Keratinocyte (primary cell): ENCODE measurements at regions not wholly inside any gene's neighbourhood (a gene's known extent, or its start where the extent isn't known, plus 50 kb on each side); places are given as distances from the start of the nearest gene placed in this dataset.

Experiments
- DNase-seq: peaks from one replicate; pipeline ENCODE4 v3.0.0-alpha.2; 2011; ENCODE audit warnings: low read depth, missing footprints, low spot score
- FAIRE-seq: peaks from 2 replicates; lab custom pipeline; 2011; peaks lifted over from hg19 to GRCh38; lab: Jason Lieb, UNC
- H2AFZ ChIP-seq: 2 replicates; pipeline ENCODE4 v1.6.0; 2012; ENCODE audit warnings: low read length, control low read depth, inconsistent platforms; ENCODE audit not compliant: control insufficient read depth
- H3K27ac ChIP-seq: 2 replicates; pipeline ENCODE4 v1.5.1; 2011; ENCODE audit warnings: low read length; ENCODE audit not compliant: control insufficient read depth, insufficient read depth
- H3K27me3 ChIP-seq: 3 replicates; pipeline ENCODE4 v1.6.0; 2011; ENCODE audit warnings: low read length; ENCODE audit not compliant: control insufficient read depth, insufficient read depth; ENCODE audit errors: extremely low read depth
- H3K36me3 ChIP-seq, 2 experiments: 2 replicates in 1 of 2; 3 replicates in 1 of 2; pipeline ENCODE4 v1.5.1; 2011; ENCODE audit warnings: low read length in 2 of 2, mild to moderate bottlenecking in 1 of 2; ENCODE audit not compliant: control insufficient read depth in 2 of 2, insufficient read depth in 2 of 2; ENCODE audit errors: extremely low read depth in 1 of 2
- H3K4me1 ChIP-seq: 3 replicates; pipeline ENCODE4 v1.5.1; 2011; ENCODE audit warnings: low read length; ENCODE audit not compliant: control insufficient read depth, insufficient read depth; ENCODE audit errors: extremely low read depth
- H3K4me2 ChIP-seq: 3 replicates; pipeline ENCODE4 v1.6.0; 2011; ENCODE audit warnings: low read depth, low read length; ENCODE audit not compliant: control insufficient read depth, insufficient read depth; ENCODE audit errors: extremely low read depth
- H3K4me3 ChIP-seq, 3 experiments: fragments of 200-600 bp in 1 of 3; sonication (generic) in 1 of 3; 2 replicates in 2 of 3; 3 replicates in 1 of 3; pipeline ENCODE4 v1.5.1; 2011 to 2016; ENCODE audit warnings: low read length in 3 of 3, mild to moderate bottlenecking in 3 of 3, control low read depth in 2 of 3, inconsistent platforms in 1 of 3, low read depth in 1 of 3, mixed read lengths in 1 of 3, mixed run types in 1 of 3, moderate library complexity in 1 of 3; ENCODE audit not compliant: control insufficient read depth in 2 of 3, insufficient read depth in 2 of 3; ENCODE audit errors: extremely low read depth in 1 of 3
- H3K79me2 ChIP-seq: 2 replicates; pipeline ENCODE4 v1.6.0; 2012; ENCODE audit warnings: low read length; ENCODE audit not compliant: control insufficient read depth, insufficient read depth
- H3K9ac ChIP-seq: 3 replicates; pipeline ENCODE4 v1.6.0; 2011; ENCODE audit warnings: low read length; ENCODE audit not compliant: control insufficient read depth, insufficient read depth; ENCODE audit errors: extremely low read depth
- H3K9me1 ChIP-seq: 3 replicates; pipeline ENCODE4 v1.6.0; 2011; ENCODE audit warnings: low read length; ENCODE audit not compliant: control insufficient read depth, insufficient read depth; ENCODE audit errors: extremely low read depth
- H3K9me3 ChIP-seq: 2 replicates; pipeline ENCODE4 v1.5.1; 2012; ENCODE audit warnings: low read depth, low read length; ENCODE audit not compliant: control insufficient read depth
- H4K20me1 ChIP-seq: 3 replicates; pipeline ENCODE4 v1.6.0; 2011; ENCODE audit warnings: low read length; ENCODE audit not compliant: control insufficient read depth, insufficient read depth; ENCODE audit errors: extremely low read depth
- EZH2 ChIP-seq: IDR thresholded peaks from one replicate; pipeline ENCODE4 v1.6.1; 2012; ENCODE audit warnings: inconsistent platforms, mild to moderate bottlenecking, low read length, moderate library complexity
- dilution Hi-C: fragments of 300-500 bp; cut with MboI; formaldehyde crosslinking; loops from one replicate; pipeline ENCODE4 v1.7.0; 2020; ENCODE audit warnings: low sequenced_read_pairs; ENCODE audit not compliant: extremely low pct_ligation_motif_present
- TF ChIP-seq, protein P1 (sequence below), 3 experiments: IDR thresholded peaks in 1 of 3; conservative IDR thresholded peaks in 1 of 3; optimal IDR thresholded peaks in 1 of 3; 2 replicates in 2 of 3; 3 replicates in 1 of 3; pipeline versions ENCODE3 to v1.5.1; 2011; ENCODE audit warnings: low read length in 3 of 3, mild to moderate bottlenecking in 3 of 3, moderate library complexity in 2 of 3, control low read depth in 1 of 3, inconsistent platforms in 1 of 3; ENCODE audit not compliant: insufficient read depth in 2 of 3; ENCODE audit errors: extremely low read depth in 1 of 3

DNA sequence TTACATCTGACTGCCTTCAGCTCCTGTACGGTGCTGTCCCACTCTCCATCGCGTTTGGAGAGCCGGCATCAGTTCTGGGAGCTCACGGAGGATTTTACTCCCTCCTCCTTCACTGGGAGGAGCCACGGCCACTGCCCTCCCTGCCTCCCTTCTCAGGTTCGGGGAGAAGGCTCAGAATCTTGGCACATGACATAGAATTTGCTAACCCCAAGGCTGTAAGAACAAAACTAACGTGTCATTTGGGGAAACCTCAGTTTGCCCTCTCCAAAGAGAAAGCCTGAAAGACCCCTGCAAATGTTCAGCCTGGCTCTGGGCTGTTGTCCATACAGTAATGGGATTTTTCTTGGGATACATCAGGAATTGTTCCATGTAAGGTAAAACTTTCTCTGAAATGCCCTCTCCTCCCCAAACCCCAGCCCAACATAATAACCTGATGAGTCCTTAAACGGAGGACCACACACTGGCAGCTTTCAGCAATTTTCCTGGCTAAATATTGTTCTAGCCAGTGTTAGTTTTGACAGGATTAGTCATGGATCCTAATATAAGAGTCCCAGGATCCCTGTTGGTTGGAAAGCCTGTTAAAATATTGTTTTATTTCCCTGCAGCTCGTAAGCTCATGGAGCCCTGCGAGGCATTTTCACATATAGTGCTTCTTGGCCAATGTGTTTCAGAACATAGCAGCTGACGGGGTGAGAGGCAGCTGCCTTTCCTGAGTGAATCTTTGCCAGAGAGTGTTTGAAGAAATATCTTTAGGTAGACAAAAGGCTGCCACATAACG is 98.8 kb downstream of the RHOU start:
- no peak for DNase-seq

DNA sequence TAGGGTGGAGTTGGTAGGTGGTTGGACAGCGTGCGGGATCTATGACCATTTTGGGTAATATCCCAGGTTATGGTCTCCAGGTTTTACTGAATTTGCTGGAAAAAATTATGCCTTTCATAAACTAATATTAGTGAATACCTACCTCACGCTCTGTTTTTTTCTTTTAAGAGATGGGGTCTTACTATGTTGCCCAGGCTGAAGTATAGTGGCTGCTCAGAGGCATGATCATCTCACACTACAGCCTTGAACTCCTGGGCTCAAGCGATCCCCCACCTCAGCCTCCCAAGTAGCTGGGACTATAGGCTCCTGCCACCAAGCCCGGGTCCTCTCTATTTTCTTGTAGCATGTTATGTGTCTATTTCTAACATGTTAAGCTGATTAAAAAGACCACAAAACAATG is 100.2 kb downstream of the RHOU start:
- Histone ChIP-seq H3K27ac (no peak overlapping the region), H3K4me3 (no peak overlapping the region), H3K9me3 (no peaks in the 10 kb centered on the region), H3K79me2 (no peaks in the 10 kb centered on the region), H3K4me2 (no peak overlapping the region), H2AFZ (no peak overlapping the region), H3K4me1 (peaks cover 21% of the 10 kb centered on the region), H3K36me3 (no peaks in the 10 kb centered on the region), H4K20me1 (no peaks in the 10 kb centered on the region), H3K9ac (no peak overlapping the region), H3K27me3 (peaks cover 17% of the 10 kb centered on the region), H3K9me1 (no peaks in the 10 kb centered on the region)
- no peak for TF ChIP-seq EZH2
- TF ChIP-seq, protein P1, sequence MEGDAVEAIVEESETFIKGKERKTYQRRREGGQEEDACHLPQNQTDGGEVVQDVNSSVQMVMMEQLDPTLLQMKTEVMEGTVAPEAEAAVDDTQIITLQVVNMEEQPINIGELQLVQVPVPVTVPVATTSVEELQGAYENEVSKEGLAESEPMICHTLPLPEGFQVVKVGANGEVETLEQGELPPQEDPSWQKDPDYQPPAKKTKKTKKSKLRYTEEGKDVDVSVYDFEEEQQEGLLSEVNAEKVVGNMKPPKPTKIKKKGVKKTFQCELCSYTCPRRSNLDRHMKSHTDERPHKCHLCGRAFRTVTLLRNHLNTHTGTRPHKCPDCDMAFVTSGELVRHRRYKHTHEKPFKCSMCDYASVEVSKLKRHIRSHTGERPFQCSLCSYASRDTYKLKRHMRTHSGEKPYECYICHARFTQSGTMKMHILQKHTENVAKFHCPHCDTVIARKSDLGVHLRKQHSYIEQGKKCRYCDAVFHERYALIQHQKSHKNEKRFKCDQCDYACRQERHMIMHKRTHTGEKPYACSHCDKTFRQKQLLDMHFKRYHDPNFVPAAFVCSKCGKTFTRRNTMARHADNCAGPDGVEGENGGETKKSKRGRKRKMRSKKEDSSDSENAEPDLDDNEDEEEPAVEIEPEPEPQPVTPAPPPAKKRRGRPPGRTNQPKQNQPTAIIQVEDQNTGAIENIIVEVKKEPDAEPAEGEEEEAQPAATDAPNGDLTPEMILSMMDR (optimal IDR thresholded peaks at IDR 0.05 in 1 of 3, IDR thresholded peaks at IDR 0.05 in 1 of 3, conservative IDR thresholded peaks at IDR 0.05 in 1 of 3; ENCODE audit: extremely low read depth in 1 of 3, insufficient read depth in 2 of 3, low read length in 3 of 3), result no peak
- FAIRE-seq (no peak), DNase-seq (no peak)
- dilution Hi-C loops, result no loop called here

More for the DNA sequence above, 98.8 kb downstream of the RHOU start:
- no peak overlapping the region for H2AFZ ChIP-seq
- no peak overlapping the region for H3K9ac ChIP-seq
- no peaks in the 10 kb centered on the region for H3K9me1 ChIP-seq
- no peaks in the 10 kb centered on the region for H3K79me2 ChIP-seq
- H3K4me1 ChIP-seq, result peaks cover 22% of the 10 kb centered on the region
- no peak overlapping the region for H3K27ac ChIP-seq
- H3K4me2 ChIP-seq, result no peak overlapping the region
- no peak overlapping the region for H3K4me3 ChIP-seq
- H3K36me3 ChIP-seq, result no peaks in the 10 kb centered on the region
- H3K9me3 ChIP-seq, result no peaks in the 10 kb centered on the region
- dilution Hi-C loops, result no loop called here
- H4K20me1 ChIP-seq, result no peaks in the 10 kb centered on the region
- no peak for FAIRE-seq
- TF ChIP-seq, protein P1 (optimal IDR thresholded peaks at IDR 0.05 in 1 of 3, IDR thresholded peaks at IDR 0.05 in 1 of 3, conservative IDR thresholded peaks at IDR 0.05 in 1 of 3; ENCODE audit: extremely low read depth in 1 of 3, insufficient read depth in 2 of 3, low read length in 3 of 3), result no peak
- no peak for TF ChIP-seq EZH2
- peaks cover 17% of the 10 kb centered on the region for H3K27me3 ChIP-seq
